ENCODE measurements at regions not wholly inside any gene's neighbourhood (a gene's known extent, or its start where the extent isn't known, plus 50 kb on each side); places are given as distances from the start of the nearest gene placed in this dataset.

- TF ChIP-seq CTCF (IDR thresholded peaks at IDR 0.05): no peak
- Histone ChIP-seq H3K27me3 (no peaks in the 10 kb centered on the region), H3K4me3 (no peak overlapping the region), H3K27ac (no peak overlapping the region), H3K36me3 (ENCODE audit: low read depth, missing control alignments) (no peaks in the 10 kb centered on the region), H3K4me1 (peaks cover 2% of the 10 kb centered on the region), H3K9me3 (no peaks in the 10 kb centered on the region)
- no peak for DNase-seq
- intact Hi-C loops (cut with DNase I; ENCODE audit: low total_unique reads): no loop called here
- WGBS, 2 donors: 87 to 89% methylated on average over 6 of the region's 6 CpGs
These were observed 556.8 kb downstream of the NPHP4 start for GRCh38 chr1:5435414-5435813.

GRCh38 chr1:5432436-5432835 is 559.8 kb downstream of the NPHP4 start:
- Histone ChIP-seq H3K9me3 (no peaks in the 10 kb centered on the region), H3K4me1 (peaks cover 9% of the 10 kb centered on the region), H3K36me3 (ENCODE audit: low read depth, missing control alignments) (no peaks in the 10 kb centered on the region), H3K27me3 (no peaks in the 10 kb centered on the region), H3K27ac (no peak overlapping the region), H3K4me3 (no peak overlapping the region)
- DNase-seq: no peak
- 83 to 100% methylated on average over 1 to 5 of the region's 5 CpGs for WGBS, 2 donors
- TF ChIP-seq POLR2A (IDR thresholded peaks at IDR 0.05): no peak
- TF ChIP-seq CTCF (IDR thresholded peaks at IDR 0.05): no peak
- intact Hi-C loops (cut with DNase I; ENCODE audit: low total_unique reads): no loop called here

GRCh38 chr1:5430911-5431697 is 561.1 kb downstream of the NPHP4 start:
- H3K9me3 ChIP-seq: no peaks in the 10 kb centered on the region
- no peaks in the 10 kb centered on the region for H3K27me3 ChIP-seq
- no peak for TF ChIP-seq POLR2A (IDR thresholded peaks at IDR 0.05)
- no peak for TF ChIP-seq CTCF (IDR thresholded peaks at IDR 0.05)
- no peak for DNase-seq
- peaks cover 9% of the 10 kb centered on the region for H3K4me1 ChIP-seq
- H3K36me3 ChIP-seq (ENCODE audit: low read depth, missing control alignments): no peaks in the 10 kb centered on the region
- H3K27ac ChIP-seq: no peak overlapping the region
- no peak overlapping the region for H3K4me3 ChIP-seq
- intact Hi-C loops (cut with DNase I; ENCODE audit: low total_unique reads): no loop called here
- WGBS, 2 donors: 57 to 58% methylated on average over 15 of the region's 15 CpGs

- no peak for TF ChIP-seq CTCF (IDR thresholded peaks at IDR 0.05)
- H3K27me3 ChIP-seq: no peaks in the 10 kb centered on the region
- intact Hi-C loops (cut with DNase I; ENCODE audit: low total_unique reads): no loop called here
- H3K27ac ChIP-seq: no peak overlapping the region
- no peaks in the 10 kb centered on the region for H3K36me3 ChIP-seq (ENCODE audit: low read depth, missing control alignments)
- 83% methylated on average over 4 of the region's 4 CpGs for WGBS, 2 donors
- no peaks in the 10 kb centered on the region for H3K9me3 ChIP-seq
- DNase-seq: no peak
- H3K4me3 ChIP-seq: no peak overlapping the region
- peaks cover 9% of the 10 kb centered on the region for H3K4me1 ChIP-seq
These were observed 562.1 kb downstream of the NPHP4 start for GRCh38 chr1:5430136-5430535.

- no peak for TF ChIP-seq POLR2A (IDR thresholded peaks at IDR 0.05)
- no peak for TF ChIP-seq CTCF (IDR thresholded peaks at IDR 0.05)
- Histone ChIP-seq H3K27ac (no peak overlapping the region), H3K4me3 (no peak overlapping the region), H3K9me3 (no peaks in the 10 kb centered on the region), H3K27me3 (no peaks in the 10 kb centered on the region), H3K4me1 (peaks cover 9% of the 10 kb centered on the region), H3K36me3 (ENCODE audit: low read depth, missing control alignments) (no peaks in the 10 kb centered on the region)
- DNase-seq: peak; percentile 26
- intact Hi-C loops (cut with DNase I; ENCODE audit: low total_unique reads): no loop called here
- 57 to 72% methylated on average over 7 of the region's 7 CpGs for WGBS, 2 donors
These were observed 563.9 kb downstream of the NPHP4 start for GRCh38 chr1:5428351-5428750.
